ENCODE measurements at regions not wholly inside any gene's neighbourhood (a gene's known extent, or its start where the extent isn't known, plus 50 kb on each side); places are given as distances from the start of the nearest gene placed in this dataset.
A peak's percentile ranks its signal among the peaks of the same experiment; 100 is the strongest.

DNA sequence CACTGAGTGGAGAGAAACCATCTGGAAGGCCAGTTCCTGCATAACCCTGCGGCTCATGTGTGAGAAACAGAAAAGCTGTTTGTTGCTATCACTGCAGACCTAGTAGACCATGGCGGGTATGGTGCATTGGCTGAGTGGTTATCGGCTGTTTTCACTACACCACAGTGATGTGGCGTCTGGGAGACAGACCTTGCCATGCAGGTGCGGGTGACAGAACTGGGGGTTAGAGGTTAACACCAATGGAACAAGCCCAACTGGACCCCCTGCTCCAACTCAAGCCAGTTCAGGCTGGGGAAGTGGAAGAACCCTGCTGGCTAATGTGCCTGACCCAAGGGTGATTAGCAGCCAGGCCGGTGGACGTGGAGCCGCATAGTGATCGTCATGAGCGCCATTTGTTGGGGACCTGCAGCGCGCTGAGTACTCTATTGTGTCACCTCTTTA is 91.9 kb downstream of the IRF8 start:
- no peak for DNase-seq

GRCh38 chr16:85991425-85991824 is 92.5 kb downstream of the IRF8 start:
- no peak for DNase-seq

GRCh38 chr16:85991856-85992255 is 92.9 kb downstream of the IRF8 start:
- no peak for DNase-seq

- DNase-seq: no peak
Measured at GRCh38 chr16:85992359-85992758, 93.4 kb downstream of the IRF8 start.

GRCh38 chr16:85992779-85993178 is 93.8 kb downstream of the IRF8 start:
- DNase-seq: no peak

DNA sequence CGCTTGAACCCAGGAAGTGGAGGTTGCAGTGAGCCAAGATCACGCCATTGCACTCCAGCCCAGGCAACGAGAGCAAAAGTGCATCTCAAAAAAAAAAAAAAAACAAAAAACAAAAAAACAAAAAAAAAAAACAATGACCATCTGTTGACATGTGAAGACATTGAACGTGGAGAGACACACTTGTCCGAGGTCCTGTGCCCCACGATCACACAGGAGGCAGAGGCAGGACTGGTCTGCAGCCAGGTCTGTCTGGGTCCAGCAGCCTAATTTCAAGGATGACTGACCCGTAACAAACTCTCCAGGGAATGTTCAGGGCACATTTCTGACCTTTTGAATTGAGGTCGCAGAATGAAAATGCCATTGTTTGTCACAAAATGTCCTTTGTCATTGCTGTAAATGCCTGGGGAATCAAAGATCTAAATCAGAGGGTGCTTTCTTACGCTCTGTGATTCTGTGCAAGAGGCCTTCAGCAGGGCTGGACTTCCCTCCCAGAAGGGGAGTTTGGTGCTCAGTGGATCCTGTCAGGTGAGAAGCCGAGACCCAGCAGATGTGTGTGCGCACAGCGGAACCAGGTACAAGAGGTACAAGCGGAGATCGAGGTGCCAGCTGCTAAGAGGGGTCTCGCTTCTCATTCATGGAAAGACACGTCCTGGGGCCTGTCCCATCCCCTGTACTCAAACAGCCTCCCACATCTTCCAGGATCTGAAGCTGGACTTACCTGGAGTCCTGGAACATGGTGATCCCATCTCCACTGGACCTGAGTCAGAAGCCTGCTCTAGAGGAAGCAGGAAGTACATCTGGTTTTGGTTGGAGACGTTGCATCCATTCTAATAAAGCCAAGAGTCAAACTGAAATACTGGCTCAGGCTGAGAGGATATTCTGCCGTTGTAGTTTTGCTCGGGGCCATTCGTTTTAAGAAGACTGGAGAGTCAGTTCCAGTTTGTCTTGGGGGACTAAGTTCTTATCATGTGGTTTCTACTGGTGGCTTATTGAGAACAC is 95.8 kb downstream of the IRF8 start:
- DNase-seq: no peak

GRCh38 chr16:85995541-85996423 is 96.8 kb downstream of the IRF8 start:
- peak; percentile 33 to 44 for DNase-seq

DNA sequence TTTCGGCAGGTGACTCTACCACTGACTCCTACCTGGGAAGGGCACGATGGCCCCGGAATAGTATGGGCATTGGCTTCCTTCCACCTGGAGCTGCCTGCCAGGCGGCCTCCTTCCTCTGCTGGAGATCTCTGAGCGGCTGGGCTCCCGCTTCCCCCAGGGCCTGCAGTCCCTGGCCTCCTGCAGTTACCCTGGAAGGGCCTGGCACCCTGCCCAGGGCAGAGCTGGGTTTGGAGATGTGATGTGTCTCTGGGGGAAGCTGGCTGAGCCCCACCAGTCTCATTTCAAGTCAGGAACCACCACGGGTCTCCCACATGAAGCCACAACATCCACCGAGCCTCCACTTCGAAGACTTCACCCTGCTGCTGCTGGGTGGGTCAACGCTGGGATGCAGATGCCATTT is 97.9 kb downstream of the IRF8 start:
- DNase-seq: no peak

- DNase-seq: no peak
Measured at GRCh38 chr16:85998171-85998867, 99.4 kb downstream of the IRF8 start.

- no peak for DNase-seq
Measured at GRCh38 chr16:85998868-85999729, 100.1 kb downstream of the IRF8 start.

GRCh38 chr16:85999778-86000177 is 100.8 kb downstream of the IRF8 start:
- DNase-seq: no peak

DNA sequence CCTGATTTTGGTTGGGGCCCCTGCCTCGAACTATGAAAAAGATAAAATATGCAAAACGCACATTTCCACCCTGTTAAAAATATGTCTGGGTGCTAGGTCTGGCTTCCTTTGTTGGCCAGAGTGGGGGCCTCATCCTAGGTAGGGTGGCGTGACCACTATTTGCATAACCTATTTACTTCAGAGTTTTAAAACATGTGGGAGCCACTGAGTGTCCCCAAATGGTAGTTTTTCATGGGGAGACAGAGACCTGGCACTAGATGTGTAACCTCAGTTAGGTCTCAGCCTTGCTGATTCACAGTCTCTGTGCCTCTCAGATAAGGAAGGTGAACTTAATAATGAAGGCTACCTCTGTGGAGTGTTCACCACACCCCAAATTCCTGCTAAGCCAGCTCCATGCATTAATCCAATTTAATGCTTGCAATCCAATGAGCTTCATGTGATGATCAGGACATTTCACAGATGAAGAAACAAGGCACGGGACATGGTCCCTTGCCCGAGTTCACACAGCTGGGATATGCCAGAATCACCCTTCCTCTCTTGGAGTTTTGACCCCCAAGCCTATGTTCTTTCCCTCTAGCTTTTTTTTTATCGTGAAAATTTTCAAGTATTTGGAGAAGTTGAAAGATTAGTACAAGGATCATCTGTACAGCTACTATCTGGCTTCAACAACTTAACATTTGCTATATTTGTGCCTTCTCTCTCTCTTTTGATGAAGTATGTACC is 103.4 kb downstream of the IRF8 start:
- no peak for DNase-seq

- no peak for DNase-seq
Measured at GRCh38 chr16:86007524-86007923, 108.6 kb downstream of the IRF8 start.

DNA sequence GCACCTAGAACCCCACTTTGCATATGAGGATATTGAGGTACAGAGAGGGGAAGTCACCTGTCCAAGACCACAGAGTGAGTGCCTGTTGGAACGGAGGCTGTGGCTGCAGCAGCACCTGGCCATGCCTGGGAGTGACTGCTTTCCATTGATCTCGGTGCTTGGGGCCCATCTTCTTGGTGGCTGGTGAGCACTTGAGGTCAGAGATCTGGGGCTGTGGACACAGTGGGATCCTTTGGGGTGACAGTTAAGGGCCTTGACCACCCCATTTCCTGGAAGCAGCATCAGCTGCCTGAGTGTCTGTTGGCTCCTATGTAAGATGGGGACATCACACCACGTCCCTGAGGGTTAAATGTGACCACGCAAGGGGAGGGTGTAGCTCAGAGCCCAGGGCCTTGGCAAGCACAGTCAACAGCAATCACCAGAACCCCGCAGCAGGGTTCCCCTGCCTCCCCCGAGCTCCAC is 111.7 kb downstream of the IRF8 start:
- no peak for DNase-seq

- DNase-seq: no peak
Measured at GRCh38 chr16:86011532-86011931, 112.6 kb downstream of the IRF8 start.

GRCh38 chr16:86012221-86012620 is 113.3 kb downstream of the IRF8 start:
- DNase-seq: no peak

GRCh38 chr16:86013867-86014266 is 114.9 kb downstream of the IRF8 start:
- no peak for DNase-seq

- no peak for DNase-seq
Measured at GRCh38 chr16:86015606-86016005, 116.6 kb downstream of the IRF8 start.

DNA sequence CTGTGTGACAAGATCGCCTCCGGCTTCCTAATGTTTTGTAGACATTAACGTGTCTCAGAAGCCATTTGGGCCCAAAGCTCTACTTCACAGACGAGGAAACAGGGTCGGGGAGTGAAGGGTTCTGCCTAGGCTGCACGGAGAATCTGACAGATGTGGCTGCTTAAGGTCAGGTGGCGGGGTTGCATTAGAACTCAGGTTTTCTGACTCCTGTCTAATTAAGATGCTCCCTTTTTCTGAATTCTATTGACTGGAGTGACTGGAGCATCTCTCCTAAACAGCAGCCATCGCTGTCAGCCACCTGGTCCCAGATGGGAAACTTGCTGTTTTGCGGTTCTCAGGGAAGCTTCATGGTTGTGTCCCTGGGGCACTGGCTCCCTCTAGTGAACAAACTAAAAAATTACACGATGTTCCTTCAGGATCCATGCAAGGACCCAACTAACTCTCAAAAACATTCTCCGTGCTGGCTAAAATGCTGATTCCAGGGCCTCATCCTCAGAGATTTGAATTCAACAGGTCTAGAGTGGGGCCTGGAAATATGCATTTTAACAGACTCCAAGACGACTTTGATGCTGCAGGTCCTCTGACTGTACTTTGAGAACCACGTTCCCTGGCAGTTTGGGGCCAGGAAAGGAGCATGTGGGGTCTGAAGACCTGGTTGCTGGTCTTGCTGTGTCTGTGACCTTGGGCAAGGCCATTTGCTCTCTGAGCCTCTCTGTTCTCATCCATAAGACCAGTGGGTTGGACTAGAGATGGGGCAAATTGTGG is 117.4 kb downstream of the IRF8 start:
- peak; percentile 41 to 74 for DNase-seq

- DNase-seq: peak in 1 of 2 donors; percentile 7
Measured at GRCh38 chr16:86018071-86018470, 119.1 kb downstream of the IRF8 start.

Measured in inflammatory macrophage treated with lipopolysaccharide for 1 hour (primary cell).